ENCODE measurements at regions not wholly inside any gene's neighbourhood (a gene's known extent, or its start where the extent isn't known, plus 50 kb on each side); places are given as distances from the start of the nearest gene placed in this dataset.

- TF ChIP-seq CTCF (IDR thresholded peaks at IDR 0.05; ENCODE audit: insufficient read depth, low read length, missing control alignments) = no peak
- CTCF ChIA-PET = no interaction called here
- no peak overlapping the region for H3K4me3 ChIP-seq (ENCODE audit: low read depth, low read length)
- POLR2A ChIA-PET = no interaction called here
- DNase-seq (ENCODE audit: low read depth, low spot score) = no peak
Observed at GRCh38 chr5:173745557-173745956, 129.1 kb upstream of the BOD1 start.

DNA sequence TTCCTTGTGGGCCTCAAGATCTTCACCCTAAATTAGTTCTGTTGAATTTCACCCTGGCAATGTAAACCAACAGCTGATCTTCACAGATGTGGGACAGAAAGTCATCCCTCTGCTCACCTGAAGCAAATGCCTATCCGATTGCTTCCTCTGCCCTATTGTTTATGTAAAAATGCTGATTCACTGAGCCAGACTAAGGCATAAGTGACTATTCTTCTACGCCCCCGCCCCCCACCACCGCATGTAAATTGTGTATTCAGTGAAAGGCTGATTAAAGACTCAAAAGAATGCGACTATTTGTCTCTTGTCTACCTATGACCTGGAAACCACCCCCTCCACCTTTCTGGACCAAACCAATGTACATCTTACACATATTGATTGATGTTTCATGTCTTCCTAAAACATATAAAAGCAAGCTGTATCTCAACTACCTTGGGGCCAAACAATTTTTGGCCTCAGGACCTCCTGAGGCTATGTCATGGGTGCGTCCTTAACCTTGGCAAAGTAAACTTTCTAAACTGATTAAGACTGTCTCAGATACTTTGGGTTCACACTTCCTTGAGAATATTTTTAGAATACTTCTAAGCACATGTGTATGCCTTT is 129.7 kb upstream of the BOD1 start:
- no peak for DNase-seq (ENCODE audit: low read depth, low spot score)
- TF ChIP-seq CTCF (IDR thresholded peaks at IDR 0.05; ENCODE audit: insufficient read depth, low read length, missing control alignments) = no peak
- no peak overlapping the region for H3K4me3 ChIP-seq (ENCODE audit: low read depth, low read length)
- CTCF ChIA-PET = no interaction called here
- POLR2A ChIA-PET = interaction anchor here (0.7 kb wide), 1 partner anchor 13 kb away, joined by 3 read pairs; no protein-coding TSS in a partner anchor

GRCh38 chr5:173747876-173748275 is 131.4 kb upstream of the BOD1 start:
- CTCF ChIA-PET = no interaction called here
- TF ChIP-seq CTCF (IDR thresholded peaks at IDR 0.05; ENCODE audit: insufficient read depth, low read length, missing control alignments) = no peak
- DNase-seq (ENCODE audit: low read depth, low spot score) = no peak
- POLR2A ChIA-PET = no interaction called here
- H3K4me3 ChIP-seq (ENCODE audit: low read depth, low read length) = no peak overlapping the region

DNA sequence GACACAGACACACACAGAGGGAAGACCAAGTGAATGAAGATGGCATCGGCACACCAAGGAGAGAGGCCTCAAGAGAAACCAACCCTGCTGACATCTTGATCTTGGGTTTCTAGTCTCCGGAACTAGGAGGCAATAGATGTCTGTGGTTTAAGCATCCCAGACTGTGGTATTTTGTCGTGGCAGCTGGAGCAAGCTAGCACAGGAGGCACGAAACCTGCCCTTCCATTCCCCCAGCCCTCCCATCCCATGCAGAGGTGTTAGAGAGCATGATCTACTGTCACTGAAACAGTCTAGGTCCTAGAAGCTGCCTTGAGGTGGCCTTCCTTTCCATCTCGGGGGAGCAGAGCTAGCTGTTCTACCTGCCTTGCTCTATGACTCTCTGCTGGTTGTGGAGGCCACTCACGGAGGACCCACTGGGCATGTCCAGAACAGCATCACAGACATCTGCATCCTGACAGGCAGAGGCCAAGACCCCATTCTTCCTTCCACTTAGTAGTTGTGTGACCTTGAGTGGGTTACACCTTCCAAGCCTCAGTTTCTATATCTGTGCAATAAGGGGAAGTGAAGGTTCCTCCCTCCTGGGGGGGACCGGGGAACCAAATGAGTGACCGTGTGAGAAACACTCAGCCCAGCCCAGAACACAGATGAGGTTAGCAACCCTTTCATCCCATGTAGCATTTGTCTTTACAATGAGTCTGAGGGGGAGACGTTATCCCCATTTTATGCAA is 134.3 kb upstream of the BOD1 start:
- ChIA-PET POLR2A (no interaction called here), CTCF (no interaction called here)
- no peak overlapping the region for H3K4me3 ChIP-seq (ENCODE audit: low read depth, low read length)
- no peak for DNase-seq (ENCODE audit: low read depth, low spot score)
- TF ChIP-seq CTCF (IDR thresholded peaks at IDR 0.05; ENCODE audit: insufficient read depth, low read length, missing control alignments) = no peak

- POLR2A ChIA-PET = no interaction called here
- CTCF ChIA-PET = no interaction called here
Observed at GRCh38 chr5:173751266-173751600, 134.8 kb upstream of the BOD1 start.

DNA sequence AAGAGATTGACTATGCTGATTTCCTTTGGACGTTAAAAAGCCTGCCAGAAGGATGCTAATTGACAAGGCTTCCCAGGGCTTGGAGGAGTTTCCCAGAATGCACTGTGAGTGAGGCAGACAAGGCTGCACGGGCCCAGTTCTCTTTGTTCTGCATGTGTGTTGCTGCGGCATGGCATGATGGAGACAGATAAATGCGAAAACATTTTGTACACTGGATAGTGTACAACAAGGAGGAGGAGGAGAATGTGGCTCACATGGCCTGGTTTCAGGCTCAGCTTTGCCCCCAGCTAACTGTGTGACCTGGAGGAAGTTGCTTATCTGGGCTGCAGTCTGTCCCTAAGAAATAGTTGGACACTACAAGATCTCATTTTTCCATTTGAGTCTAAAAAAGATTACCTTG is 135.5 kb upstream of the CPEB4 start:
- CTCF ChIA-PET = interaction anchor here (1.5 kb wide), 1 partner anchor 221 kb away, joined by 3 read pairs; no protein-coding TSS in a partner anchor
- POLR2A ChIA-PET = no interaction called here

More at GRCh38 chr5:173751266-173751600, 134.8 kb upstream of the BOD1 start:
- no peak for TF ChIP-seq CTCF (IDR thresholded peaks at IDR 0.05; ENCODE audit: insufficient read depth, low read length, missing control alignments)
- DNase-seq (ENCODE audit: low read depth, low spot score) = no peak
- no peak overlapping the region for H3K4me3 ChIP-seq (ENCODE audit: low read depth, low read length)

More for the DNA sequence above, 135.5 kb upstream of the CPEB4 start:
- H3K4me3 ChIP-seq (ENCODE audit: low read depth, low read length) = no peak overlapping the region
- no peak for DNase-seq (ENCODE audit: low read depth, low spot score)
- TF ChIP-seq CTCF (IDR thresholded peaks at IDR 0.05; ENCODE audit: insufficient read depth, low read length, missing control alignments) = no peak
